Activated T-helper 9 cell treated with anti-CD3 and anti-CD28 coated beads, Interleukin-2, amount 50 U/mL, for 16 hours (primary cell): ENCODE measurements at regions not wholly inside any gene's neighbourhood (a gene's known extent, or its start where the extent isn't known, plus 50 kb on each side); places are given as distances from the start of the nearest gene placed in this dataset.

ENCODE experiments used
- DNase-seq: peaks from one replicate; pipeline ENCODE4 v3.0.0-alpha.2; 2020; ENCODE audit warnings: low read depth

DNA sequence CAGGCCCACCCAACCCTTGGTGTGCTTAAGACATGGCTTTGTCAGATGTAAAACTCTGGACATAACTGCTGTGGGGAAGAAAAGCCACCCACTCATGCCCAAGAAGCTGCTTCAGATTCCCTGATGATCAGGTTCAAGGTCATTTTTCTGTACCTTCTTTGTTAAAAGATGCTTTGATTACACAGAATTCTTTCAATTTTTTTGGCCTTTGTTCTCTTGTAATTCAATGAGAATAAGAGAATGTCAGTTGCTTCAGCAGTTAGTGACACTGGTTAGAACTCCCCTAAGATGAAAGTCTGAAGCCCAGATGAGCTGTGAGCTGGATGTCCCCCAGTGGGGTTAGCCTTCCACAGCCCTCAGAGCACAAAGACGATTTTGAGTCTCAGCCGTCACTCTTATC lies 152.7 kb downstream of the CHRM3 start:
- DNase-seq: no peak

GRCh38 chr1:239539812-239540211 lies 153.4 kb downstream of the CHRM3 start:
- DNase-seq: no peak

- no peak for DNase-seq
Observed at GRCh38 chr1:239543873-239544272, 157.5 kb downstream of the CHRM3 start.

- no peak for DNase-seq
Observed at GRCh38 chr1:239545466-239545865, 159.1 kb downstream of the CHRM3 start.

- no peak for DNase-seq
Observed at GRCh38 chr1:239547987-239548386, 161.6 kb downstream of the CHRM3 start.

GRCh38 chr1:239550178-239550577 lies 163.8 kb downstream of the CHRM3 start:
- DNase-seq: no peak

GRCh38 chr1:239555350-239555749 lies 169.0 kb downstream of the CHRM3 start:
- DNase-seq: no peak

- DNase-seq: no peak
Observed at GRCh38 chr1:239558559-239558958, 172.2 kb downstream of the CHRM3 start.

DNA sequence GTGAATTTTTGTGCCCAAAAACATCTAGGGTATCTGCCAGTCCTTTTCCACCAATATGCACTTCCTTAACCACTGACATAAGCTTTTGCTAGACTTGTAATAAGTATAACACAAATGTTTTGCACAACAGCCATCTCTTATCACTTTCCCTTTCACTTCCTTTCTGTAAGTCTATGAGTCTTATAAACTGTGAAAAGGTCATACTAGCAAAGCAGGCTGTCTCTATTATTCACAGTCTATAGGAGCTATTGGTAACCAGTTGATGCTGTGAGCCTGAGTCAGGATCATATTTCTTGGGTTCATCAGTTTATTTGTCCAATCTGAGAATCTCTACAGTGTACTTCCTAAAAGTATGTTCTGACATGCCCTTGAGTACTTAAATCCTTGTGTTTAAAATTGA lies 172.6 kb downstream of the CHRM3 start:
- DNase-seq: no peak

DNA sequence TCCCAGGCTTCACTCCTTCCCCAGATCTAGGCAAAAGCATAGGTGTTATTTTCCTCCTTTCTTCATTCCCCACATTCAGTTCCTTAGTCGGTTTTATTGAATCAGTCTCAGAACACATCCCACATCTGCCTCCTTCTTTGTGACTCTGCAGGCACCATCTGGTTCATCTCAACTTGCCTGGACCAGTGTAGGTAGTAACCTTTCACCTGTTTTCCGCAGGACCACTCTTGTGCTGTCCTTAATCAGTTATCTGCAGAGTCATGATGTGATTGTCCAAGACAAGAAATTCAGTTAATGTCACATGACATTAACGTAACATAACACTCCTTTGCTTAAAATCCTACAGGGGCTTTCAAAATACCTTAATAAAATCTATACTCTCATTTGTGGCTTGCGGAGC lies 174.6 kb downstream of the CHRM3 start:
- no peak for DNase-seq

- no peak for DNase-seq
Observed at GRCh38 chr1:239562095-239562494, 175.7 kb downstream of the CHRM3 start.

DNA sequence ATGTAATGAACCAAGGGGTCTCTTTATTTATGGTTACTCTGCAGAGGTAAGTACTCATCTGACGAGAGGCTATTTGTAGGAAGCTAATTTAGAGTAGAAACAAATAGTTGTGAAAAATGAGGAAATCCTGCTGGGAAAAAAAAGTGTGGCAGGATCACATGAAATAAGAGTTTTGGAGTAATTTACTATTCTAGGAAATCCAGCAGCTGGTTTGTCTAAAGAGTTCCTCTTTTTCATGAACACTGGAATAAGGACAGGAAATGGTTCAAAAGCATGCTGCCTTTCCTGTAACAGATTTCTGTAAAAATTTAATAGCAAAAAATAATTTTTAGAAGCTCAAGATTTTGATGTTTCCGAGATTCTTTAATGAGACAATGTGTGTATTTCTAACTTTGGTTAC lies 177.3 kb downstream of the CHRM3 start:
- DNase-seq: no peak

- no peak for DNase-seq
Observed at GRCh38 chr1:239566074-239566473, 179.7 kb downstream of the CHRM3 start.

DNA sequence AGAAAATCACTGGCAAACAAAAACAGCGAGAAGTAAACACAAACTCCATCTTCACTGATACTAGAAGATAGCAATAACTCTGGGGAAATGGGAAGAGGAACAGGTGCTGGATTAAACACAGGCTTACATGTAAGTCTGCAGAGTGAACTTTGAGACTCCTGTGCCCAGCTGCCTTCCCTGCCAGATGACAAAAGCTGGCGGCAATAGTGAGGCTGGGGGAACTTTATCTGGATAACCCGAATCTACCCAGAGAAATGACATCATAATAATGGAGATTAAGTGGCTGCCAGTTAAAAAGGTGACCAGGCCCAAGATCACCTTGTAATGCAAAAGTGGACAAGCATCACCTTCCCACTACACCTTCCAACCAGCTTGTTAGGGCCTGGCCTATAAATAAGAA lies 184.5 kb downstream of the CHRM3 start:
- DNase-seq: no peak

DNA sequence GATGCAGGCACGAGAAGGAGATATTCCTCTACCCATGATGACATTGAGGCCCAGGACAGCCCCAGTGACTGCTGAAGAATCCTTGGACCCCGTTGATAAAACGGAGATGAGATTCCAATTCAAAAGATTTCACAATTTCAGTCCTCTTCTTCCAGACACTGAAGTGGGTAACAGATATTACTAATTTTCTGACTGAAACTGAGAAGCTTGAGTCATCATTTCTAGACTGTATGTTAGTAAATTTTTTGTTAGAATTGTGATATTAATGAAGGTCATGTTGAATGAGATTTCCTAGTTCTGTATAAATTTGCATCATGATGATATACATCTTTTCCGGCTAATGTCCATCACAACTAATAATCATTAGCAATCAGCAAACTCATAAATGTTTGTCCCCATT lies 185.8 kb downstream of the CHRM3 start:
- DNase-seq: no peak

- DNase-seq: no peak
Observed at GRCh38 chr1:239574112-239574511, 187.7 kb downstream of the CHRM3 start.

GRCh38 chr1:239575113-239575512 lies 188.7 kb downstream of the CHRM3 start:
- no peak for DNase-seq

- no peak for DNase-seq
Observed at GRCh38 chr1:239583536-239583935, 197.2 kb downstream of the CHRM3 start.

- DNase-seq: no peak
Observed at GRCh38 chr1:239586128-239586527, 199.8 kb downstream of the CHRM3 start.

- DNase-seq: no peak
Observed at GRCh38 chr1:239587066-239587465, 200.7 kb downstream of the CHRM3 start.

- no peak for DNase-seq
Observed at GRCh38 chr1:239587574-239588369, 201.4 kb downstream of the CHRM3 start.

GRCh38 chr1:239590556-239590955 lies 204.2 kb downstream of the CHRM3 start:
- no peak for DNase-seq

GRCh38 chr1:239593527-239593926 lies 207.2 kb downstream of the CHRM3 start:
- no peak for DNase-seq

DNA sequence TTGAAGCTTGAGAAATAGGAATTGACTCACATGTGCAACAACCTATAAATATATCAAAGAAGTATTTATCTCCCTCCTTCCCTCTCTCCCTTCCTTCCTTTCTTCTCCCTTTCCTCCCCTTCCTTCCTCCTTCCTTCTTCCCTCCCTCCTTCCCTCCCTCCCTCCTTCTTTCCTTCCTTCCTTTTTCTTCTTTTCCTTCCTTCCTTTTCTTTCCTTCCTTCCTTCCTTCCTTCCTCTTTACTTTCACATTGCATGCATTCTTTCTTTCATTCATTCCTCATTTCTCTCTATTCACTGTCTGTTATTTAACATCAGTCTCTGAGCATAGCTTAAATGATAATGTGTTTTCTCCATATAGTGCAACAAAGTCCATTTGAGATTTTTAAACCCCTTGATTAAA lies 214.2 kb downstream of the CHRM3 start:
- DNase-seq: no peak
